ENCODE measurements at regions not wholly inside any gene's neighbourhood (a gene's known extent, or its start where the extent isn't known, plus 50 kb on each side); places are given as distances from the start of the nearest gene placed in this dataset.
"Not testable (repeated sequence)": the region's sequence is repeated elsewhere in the genome, so short reads cannot be mapped to it uniquely, and the experiment has no call there.

- not testable (repeated sequence) for TF ChIP-seq CTCF (conservative IDR thresholded peaks at IDR 0.05; ENCODE audit: low read length); EZH2phosphoT487 (IDR thresholded peaks at IDR 0.05; ENCODE audit: borderline replicate concordance, low read depth, low read length)
Measured at GRCh38 chr17:21776921-21777320, 84.6 kb downstream of the KCNJ18 start.
